GM21825 (cell line): ENCODE measurements at regions not wholly inside any gene's neighbourhood (a gene's known extent, or its start where the extent isn't known, plus 50 kb on each side); places are given as distances from the start of the nearest gene placed in this dataset.

Experiments used
- ATAC-seq: cut with Tn5 transposase; IDR thresholded peaks from one replicate; pipeline ENCODE4 v1.9.1; 2021; ENCODE audit warnings: mild to moderate bottlenecking, moderate library complexity; ENCODE audit not compliant: unreplicated experiment

DNA sequence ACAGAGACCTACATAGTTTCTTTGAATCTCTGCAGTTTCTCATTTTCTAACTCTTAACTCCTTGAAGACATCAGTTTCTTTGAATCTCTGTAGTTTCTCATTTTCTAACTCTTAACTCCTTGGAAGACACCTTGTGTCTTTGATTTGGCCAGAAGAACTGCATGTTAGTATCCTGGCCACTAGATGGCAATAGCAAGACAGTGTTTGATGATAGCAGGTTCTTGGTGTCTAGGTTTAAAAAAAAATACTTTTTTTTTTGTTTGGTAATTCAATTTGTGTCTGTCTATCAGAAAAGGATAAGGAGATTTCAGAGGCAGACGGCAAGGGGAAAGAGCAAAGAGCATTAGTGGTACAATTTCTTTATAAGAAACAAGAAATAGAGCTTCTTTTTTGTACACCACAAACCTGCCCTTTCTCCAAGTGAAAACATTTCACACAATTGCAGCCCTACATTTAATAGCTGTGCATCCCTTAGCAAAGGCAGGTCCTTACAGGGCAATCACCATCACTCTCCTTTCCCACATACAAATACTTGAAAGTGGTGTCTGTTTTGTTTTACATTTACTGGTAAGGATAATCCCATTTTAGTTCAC is 1324.9 kb upstream of the CDH8 start:
- ATAC-seq = peak; percentile 86

DNA sequence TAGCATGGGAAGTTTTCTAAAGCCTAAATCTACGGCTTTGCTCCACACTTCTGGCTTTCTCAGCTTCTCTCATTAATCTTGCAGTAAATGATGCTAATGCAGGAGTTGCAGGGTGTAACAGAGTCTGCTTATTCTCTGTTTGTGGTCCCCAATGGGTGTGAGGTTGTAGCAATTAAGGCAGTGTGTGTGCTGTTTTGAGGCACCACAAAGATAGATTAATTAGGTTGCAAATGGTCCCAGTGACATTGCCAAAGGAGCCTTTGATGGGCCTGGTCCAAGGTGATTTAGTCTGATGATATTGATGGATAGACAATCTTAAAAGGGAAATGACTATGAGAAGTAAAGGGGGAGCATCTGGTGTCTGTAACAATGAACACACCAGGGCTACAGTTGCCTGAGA is 1313.7 kb upstream of the CDH8 start:
- ATAC-seq = no peak

DNA sequence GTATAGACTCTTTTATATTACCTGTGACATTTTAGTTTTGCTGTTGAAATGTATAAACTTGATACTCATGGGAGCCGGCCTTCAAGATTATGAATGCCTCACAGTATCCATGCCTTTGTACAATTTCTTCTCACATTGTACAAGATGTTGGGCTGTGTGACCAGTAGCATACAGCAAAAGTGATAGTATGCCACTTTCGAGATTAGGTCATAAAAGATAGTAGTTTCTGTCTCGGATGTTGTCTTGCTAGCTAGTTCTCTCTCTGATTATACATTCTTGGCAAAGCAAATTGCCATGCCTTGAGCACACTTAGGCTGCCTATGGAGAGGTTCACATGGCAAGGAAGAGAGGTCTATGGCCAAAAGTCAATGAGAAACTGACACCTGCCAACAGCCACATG is 1309.8 kb upstream of the CDH8 start:
- no peak for ATAC-seq

DNA sequence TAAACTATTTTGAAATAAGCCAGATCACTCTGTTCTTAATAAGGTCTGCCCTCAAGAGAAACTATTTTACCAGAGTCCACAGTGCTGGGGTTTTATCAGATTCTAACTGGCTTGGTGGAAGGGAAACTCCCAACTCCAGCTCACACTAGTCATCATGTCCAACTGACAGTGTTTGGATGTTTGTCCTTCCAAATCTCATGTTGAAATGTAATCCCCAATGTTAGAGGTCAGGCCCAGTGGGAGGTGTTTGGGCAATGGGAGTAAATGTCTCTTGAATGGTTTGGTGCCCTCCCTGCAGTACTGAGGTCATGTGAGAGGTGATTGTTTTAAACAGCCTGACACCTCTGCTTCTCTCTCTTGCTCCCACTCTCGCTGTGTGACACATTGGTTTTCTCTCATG is 1301.0 kb upstream of the CDH8 start:
- ATAC-seq = no peak

DNA sequence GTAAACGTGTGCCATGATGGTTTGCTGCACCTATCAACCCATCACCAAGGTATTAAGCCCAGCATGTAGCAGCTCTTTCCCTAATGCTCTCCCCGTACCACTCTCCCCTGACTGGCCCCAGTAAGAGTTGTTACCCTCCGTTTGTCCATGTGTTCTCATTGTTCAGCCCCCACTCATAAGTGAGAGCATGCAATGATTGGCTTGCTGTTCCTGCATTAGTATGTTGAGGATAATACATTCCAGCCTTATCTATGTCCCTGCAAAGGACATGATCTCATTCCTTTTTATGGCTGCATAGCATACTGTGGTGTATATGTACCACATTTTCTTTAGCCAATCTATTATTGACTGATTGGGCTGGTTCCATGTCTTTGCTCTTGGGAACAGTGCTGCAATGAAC is 1294.9 kb upstream of the CDH8 start:
- ATAC-seq = no peak

DNA sequence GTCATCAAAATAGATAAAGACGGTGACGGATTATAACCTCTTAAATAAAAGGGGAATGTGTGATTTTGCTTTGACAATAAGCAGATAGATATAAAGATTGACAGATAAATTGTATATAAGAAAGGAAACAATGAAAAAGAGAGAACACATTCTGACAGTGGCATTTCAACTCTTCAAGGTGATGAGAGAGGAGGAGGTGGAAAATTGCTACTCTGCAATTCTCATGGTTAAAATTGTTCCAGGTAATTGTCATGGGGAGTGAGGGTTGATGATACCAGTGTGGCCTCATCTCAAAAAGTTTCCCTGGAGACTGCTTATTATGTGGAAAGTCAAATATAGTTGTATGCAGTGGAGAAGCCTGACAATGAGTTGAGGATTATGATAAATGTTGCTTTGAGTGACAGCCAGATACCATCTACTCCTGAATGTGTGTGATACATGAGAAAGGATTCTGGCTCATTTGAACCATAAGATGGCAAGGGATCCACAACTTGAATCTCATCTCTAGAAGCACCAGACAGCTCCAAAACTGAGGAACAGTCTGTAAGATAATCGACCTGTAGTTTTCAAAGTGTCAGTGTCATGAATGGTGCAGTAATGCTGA is 1290.6 kb upstream of the CDH8 start:
- no peak for ATAC-seq

DNA sequence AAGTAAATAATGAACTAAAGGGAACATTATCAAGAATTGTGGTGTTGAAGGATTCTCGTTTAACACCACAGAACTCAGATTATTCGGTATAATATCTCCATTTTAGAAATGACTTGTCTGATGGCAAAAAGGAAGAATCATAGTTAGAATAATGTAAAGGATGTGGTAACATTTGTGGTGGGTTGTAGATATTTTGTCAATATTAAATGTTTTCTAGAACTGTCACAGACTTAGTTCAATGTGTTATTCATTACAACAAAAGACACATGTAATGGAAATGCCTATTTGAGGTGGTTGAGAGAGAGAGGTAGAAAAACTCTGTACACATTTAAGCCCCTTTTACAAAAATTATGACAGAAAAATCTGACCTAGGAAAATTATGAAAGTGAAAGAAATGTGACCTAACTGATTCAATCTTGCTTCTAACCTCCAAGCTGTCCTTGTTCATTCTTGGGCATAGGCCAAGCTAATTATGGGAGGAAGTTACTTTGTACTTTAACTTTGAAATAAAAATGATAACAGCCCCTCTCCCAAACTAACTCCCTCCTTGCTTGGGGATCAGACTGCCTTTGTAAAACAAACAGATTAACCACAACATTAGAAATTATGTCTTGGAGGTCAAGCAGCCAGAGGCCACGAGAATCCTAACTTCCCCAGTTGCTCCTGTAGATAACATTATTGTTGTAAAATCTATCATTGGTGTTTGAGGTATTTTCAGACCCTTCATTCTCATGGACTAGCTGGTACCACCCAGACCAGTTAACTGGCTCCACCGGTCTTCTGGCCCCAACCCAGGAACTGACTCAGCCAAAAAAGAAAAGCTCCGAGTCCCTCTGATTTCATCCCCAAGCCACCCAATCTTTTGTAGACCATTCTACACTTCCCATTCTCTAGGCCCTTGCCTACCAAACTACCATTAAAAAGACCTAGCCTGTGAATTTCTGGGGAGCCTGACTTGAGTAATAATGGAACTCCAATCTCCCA is 1287.8 kb upstream of the CDH8 start:
- ATAC-seq = no peak

DNA sequence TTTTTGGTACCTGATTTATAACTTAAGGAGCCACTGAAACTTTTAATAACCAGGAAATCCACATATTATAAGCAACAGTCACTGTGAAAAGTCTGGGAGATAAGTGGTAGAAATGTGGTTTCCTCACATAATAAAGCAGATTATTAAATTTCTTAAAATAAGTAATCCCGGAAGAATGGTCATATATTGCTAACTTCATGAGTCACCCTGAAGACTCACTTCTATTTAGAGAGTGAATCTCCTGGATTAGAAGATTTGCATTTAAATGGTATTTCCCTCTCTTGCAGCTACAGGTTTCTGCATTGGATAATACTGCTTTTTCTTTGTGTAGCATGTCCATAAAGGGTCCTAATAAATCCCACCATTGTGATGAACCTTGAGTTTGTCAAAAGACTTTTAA is 1286.8 kb upstream of the CDH8 start:
- no peak for ATAC-seq

DNA sequence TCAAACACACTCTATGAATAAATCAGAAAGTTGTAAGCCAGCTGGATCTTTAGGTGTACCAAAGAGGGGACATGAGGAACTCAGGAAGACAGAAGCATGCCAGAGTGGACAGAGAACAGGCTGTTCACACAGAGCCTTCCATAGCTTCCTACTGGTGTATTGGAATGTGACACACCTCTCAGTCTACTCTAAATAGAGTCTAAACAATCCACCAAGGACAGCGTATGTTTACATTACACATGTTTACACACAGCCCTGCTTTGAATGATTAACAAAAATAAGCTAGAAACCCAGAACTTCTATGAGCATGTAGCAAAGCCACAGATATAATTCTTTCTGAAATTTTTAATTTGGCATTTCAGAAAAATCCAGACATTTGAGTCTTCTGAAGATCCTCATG is 1279.0 kb upstream of the CDH8 start:
- no peak for ATAC-seq

DNA sequence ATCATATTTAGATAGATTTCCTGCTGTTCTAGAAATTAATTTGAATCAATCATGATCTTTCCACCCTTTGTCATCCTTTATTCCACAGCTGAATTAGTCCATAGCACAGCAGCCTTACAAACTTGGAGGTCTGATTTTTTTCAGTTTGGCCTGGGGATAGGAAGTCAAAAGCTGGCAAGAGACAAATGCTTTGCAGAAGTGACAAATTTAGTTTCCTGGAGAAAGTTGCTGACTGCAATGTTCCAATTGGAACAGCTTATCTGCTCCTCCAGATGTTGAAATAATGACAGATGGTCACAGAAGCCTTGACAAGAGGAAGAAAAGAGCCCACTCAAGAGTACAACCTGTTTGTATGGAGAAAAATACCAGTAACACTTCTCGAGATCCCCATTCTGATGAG is 1276.1 kb upstream of the CDH8 start:
- no peak for ATAC-seq

DNA sequence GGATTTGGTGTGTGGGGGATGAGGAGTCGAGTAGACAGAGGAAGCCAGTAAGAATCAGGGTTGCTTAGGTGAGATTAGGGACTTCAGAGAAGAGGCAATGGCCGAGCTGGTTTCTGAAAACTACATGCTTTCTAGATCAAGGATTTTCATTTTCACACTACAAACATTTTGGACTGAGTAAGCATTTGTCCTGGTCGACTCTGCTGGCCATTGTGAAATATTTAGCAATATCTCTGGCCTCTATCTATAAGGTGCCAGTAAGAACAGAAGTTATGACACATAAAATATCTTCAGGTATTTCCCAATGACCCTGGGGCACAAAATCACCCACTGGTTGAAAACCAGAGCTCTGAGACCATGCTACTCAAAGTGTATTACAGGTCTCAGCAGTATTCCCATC is 1275.1 kb upstream of the CDH8 start:
- ATAC-seq = no peak

DNA sequence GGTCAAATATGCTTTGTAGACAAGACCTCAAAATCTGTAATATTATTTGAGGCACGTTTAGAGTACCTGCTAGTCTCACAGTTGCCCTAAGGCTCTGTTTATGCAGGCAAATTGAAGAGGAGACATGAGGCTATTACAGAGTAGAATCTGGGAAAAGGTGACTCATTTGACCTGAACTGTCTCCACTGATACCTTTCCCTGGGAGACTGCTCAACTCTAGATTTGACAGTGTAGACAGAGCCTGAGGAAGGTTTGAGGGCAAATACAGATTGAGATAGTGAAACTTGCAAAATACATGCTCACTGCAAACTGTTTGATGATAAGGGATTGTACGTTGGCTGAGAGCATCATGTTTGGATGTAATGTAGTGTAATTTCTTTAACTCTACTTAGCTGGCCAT is 1266.6 kb upstream of the CDH8 start:
- ATAC-seq = no peak

DNA sequence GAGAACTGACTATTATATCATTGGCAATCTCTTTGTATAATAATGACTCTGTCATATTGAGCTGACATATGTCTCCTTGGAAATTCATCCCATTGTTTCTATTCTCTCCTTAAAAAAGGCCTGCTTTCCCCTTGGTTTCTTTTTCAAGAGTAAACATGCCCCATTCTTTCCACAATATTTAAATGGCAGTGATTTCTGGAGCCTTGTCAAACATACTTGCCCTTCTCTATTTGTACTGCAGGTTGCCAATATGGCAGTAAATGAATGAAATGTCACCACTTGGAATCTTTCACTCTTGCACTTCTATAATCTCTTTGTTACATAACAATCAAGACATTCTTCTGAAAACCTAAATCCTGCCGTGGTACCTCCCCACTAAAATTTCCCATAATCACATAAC is 1265.1 kb upstream of the CDH8 start:
- ATAC-seq = no peak

DNA sequence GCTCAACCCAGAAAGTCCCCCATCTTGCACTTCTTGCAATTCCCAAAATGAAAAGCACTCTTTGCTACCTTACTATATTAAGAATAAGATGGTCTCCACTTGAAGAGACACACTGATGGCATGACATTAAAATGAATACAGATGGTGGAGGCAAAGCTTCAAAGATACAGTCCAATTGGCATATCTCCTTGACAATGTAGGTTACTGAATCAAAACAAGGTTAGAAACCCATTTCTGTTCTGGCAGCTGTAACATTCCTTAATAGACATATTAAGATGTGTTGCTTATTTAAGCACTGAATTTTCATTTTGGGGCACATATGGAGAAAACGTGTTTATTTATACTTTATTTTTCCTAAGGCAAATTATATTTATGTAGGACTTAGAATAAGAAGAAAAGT is 1262.8 kb upstream of the CDH8 start:
- no peak for ATAC-seq

DNA sequence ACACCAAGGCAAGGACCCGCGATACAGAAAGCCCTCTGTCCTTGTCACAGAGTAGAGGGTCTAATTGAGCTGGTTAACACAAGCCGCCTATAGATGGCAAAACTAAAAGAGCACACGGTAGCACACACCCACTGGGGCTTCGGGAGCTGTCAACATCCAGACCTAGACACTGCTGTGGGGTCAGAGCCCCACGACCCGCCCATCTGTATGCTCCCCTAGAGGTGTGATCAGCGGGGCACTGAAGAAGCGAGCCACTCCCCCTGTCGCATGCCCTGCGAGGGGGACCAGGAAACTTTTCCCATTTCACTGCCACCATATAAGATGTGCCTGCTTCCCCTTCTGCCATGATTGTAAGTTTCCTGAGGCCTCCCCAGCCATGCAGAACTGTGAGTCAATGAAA is 1255.8 kb upstream of the CDH8 start:
- ATAC-seq = no peak

DNA sequence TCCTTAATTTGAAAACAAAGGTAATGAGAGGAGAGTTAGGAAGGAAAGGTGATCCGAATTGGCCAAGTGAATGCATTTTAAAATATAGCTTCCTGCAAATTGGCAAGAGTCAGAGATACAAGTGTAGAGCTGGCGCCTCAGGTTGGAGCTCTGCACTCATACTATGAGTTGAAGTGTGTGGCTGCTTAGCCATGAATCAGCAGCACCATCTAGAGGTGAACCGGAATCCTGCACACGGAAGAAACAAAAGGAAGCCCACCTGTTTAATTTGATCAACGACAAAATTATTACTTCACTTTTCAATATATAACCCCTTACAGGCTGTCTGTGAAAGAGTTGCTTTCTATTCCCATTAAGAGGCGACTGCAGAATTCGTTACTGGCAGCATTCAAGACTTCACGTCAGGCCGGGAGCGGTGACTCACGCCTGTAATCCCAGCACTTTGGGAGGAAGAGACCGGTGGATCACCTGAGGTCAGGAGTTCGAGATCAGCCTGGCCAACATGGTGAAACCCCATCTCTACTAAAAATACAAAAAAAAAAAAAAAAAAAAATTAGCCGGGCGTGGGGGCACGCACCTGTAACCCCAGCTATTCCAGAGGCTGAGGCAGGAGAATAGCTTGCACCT is 1253.7 kb upstream of the CDH8 start:
- ATAC-seq = no peak

DNA sequence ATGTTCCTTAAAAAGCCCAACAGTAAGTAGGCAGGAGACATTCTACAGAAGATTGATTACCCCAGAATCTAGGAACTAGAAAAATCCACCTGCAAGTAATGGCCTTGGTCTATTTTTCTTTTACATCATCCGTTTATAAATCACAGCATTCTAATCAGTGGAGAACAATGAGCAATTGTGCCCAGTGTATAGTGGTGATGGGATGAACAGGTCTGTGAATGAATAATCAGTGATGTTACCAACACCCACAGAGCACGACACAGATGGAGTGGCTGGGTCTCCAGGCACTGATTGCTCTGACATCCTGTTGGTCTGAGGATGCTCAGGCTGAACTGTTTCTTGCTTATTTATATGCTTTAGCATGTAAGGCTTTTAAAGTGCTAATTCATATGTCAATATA is 1251.2 kb upstream of the CDH8 start:
- no peak for ATAC-seq

DNA sequence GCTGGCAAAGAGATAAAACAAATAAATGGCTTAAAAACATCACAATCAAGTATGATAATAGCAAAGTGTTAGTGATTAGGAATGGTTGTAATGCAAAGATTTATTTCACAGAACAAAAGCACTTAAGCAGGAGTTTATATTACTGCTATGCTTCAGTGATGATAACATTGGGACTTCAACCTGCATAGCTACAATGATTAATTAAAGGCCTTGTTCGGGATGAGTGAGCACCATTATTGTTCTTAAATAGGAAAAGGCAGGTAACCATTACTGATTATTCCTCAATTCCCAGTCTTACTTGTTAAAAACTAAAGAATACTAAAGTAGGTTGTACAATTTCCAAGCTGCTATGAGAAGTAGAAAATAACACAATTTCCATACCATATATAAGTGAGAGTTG is 1247.5 kb upstream of the CDH8 start:
- no peak for ATAC-seq

DNA sequence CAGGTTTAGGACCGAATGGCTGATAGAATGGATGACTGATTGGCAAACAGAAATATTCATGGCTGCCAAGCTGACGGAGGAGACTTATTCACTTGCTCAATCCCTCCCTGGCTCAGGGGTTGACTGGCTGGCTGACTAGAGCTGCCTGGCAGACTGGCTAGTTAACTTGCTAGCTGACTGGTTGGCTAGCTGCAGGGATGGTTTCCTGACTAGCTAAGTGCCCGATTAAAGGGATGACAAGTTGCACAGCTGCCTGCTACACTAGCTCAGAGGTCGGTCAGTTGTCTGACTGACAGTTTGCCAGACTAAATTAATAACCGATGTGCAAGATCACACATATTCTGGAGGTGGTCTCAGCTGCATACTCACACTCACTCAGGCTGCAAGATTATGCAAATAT is 1208.4 kb upstream of the CDH8 start:
- no peak for ATAC-seq

DNA sequence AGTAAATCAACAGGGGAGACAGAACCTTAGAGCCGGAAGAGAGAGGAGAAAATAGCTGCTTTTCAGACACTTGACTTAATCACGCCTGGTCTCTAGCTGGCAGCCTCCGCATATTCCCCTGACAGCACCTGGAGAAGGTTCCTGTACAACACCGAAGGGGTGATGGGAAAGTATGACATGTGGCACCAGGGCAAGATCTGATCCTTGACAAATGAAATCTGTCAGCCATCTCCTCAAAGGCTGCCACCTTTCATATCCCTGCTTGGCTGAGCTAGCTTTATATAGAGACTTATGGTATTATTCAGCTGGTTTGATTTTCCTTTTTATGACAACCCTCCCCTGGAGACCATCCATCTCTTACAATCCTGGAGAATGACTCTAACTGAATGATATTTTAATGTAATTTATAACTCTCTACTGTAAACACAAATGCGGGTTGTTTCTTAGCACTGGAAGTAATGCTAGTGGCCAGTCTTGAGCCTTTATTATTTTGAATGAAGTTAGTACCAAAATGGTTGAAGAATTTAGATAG is 1205.3 kb upstream of the CDH8 start:
- ATAC-seq = no peak

DNA sequence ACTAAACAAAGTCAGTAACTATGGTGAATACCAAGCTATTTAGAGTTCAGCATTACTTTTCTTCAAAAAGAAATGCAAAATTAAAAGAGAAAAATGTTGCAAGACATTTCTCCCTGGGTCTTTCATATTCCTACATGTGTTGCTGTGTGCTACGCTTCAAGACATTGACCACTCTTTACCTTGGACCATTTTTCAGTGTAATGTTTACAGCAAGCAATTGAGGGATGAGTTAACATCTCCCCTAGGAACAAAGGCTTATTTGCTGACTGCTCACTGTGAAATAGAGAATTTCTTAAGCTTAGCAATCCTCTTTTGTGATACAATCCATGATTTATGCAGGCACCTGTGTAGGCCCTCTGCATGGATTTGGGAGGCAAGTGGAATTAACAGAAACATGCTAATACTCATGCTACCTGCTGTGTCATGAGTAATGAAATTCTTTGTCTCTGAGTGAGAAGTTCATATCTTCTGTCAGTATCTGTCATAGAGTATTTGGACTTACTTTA is 1202.9 kb upstream of the CDH8 start:
- ATAC-seq = no peak
